Thyroid gland (tissue), 4 donors: ENCODE measurements at regions not wholly inside any gene's neighbourhood (a gene's known extent, or its start where the extent isn't known, plus 50 kb on each side); places are given as distances from the start of the nearest gene placed in this dataset.

ENCODE experiments used
- POLR2A ChIP-seq, 2 donors: fragments of 450-650 bp; IDR thresholded peaks; one replicate each; pipeline ENCODE4 v1.6.1; 2017; ENCODE audit warnings: antibody characterized with exemption in 2 of 2, mild to moderate bottlenecking in 2 of 2, moderate library complexity in 1 of 2
- TF ChIP-seq, protein P1 (sequence below), 6 experiments: fragments of 200-600 bp in 3 of 6; fragments of 450-650 bp in 3 of 6; sonication (generic) in 3 of 6; IDR thresholded peaks; one replicate each; pipeline ENCODE4 v1.5.1; 2016 to 2019; ENCODE audit warnings: antibody characterized with exemption in 6 of 6, mild to moderate bottlenecking in 2 of 6, inconsistent platforms in 1 of 6, moderate library complexity in 1 of 6

DNA sequence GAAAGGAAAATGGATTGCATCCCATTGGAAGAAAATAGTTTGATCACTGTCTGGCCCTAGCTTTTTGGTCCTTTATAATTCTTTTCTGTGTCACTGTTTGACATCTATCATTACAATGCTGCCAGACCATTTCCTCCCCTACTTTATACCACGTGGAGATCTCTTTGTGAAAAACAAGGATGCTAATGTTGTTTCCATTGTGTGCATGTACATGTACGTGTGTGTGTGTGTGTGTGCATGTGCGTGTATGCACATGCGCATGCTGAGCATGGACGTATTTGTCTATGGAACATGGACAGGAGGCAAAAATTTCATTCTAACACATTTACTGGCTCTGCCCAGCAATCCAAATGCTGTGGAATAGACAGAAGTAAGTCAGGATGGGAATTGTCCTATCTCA is 153.1 kb upstream of the PLXNA2 start:
- TF ChIP-seq, protein P1, sequence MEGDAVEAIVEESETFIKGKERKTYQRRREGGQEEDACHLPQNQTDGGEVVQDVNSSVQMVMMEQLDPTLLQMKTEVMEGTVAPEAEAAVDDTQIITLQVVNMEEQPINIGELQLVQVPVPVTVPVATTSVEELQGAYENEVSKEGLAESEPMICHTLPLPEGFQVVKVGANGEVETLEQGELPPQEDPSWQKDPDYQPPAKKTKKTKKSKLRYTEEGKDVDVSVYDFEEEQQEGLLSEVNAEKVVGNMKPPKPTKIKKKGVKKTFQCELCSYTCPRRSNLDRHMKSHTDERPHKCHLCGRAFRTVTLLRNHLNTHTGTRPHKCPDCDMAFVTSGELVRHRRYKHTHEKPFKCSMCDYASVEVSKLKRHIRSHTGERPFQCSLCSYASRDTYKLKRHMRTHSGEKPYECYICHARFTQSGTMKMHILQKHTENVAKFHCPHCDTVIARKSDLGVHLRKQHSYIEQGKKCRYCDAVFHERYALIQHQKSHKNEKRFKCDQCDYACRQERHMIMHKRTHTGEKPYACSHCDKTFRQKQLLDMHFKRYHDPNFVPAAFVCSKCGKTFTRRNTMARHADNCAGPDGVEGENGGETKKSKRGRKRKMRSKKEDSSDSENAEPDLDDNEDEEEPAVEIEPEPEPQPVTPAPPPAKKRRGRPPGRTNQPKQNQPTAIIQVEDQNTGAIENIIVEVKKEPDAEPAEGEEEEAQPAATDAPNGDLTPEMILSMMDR (IDR thresholded peaks at IDR 0.05), result no peak
- no peak for TF ChIP-seq POLR2A (IDR thresholded peaks at IDR 0.05)
